ENCODE measurements at regions not wholly inside any gene's neighbourhood (a gene's known extent, or its start where the extent isn't known, plus 50 kb on each side); places are given as distances from the start of the nearest gene placed in this dataset.

- Histone ChIP-seq H3K4me3 (ENCODE audit: low read depth, low read length) (no peak overlapping the region), H3K36me3 (replicated peaks) (no peaks in the 10 kb centered on the region), H3K27me3 (replicated peaks) (no peaks in the 10 kb centered on the region), H3K27ac (no peak overlapping the region)
- in situ Hi-C loops (cut with HindIII; ENCODE audit: low pct_ligation_motif_present, low sequenced_read_pairs): no loop called here
- no peak for DNase-seq
- no peak for TF ChIP-seq CTCF (IDR thresholded peaks at IDR 0.05; ENCODE audit: low read depth, low read length, missing control alignments)
Observed at GRCh38 chr1:234713859-234714258, 103.9 kb upstream of the IRF2BP2 start.

GRCh38 chr1:234713440-234713839, 103.5 kb upstream of the IRF2BP2 start:
- Histone ChIP-seq H3K27ac (no peak overlapping the region), H3K4me3 (ENCODE audit: low read depth, low read length) (no peak overlapping the region), H3K36me3 (replicated peaks) (no peaks in the 10 kb centered on the region), H3K27me3 (replicated peaks) (no peaks in the 10 kb centered on the region)
- no peak for DNase-seq
- no peak for TF ChIP-seq CTCF (IDR thresholded peaks at IDR 0.05; ENCODE audit: low read depth, low read length, missing control alignments)
- in situ Hi-C loops (cut with HindIII; ENCODE audit: low pct_ligation_motif_present, low sequenced_read_pairs): no loop called here

DNA sequence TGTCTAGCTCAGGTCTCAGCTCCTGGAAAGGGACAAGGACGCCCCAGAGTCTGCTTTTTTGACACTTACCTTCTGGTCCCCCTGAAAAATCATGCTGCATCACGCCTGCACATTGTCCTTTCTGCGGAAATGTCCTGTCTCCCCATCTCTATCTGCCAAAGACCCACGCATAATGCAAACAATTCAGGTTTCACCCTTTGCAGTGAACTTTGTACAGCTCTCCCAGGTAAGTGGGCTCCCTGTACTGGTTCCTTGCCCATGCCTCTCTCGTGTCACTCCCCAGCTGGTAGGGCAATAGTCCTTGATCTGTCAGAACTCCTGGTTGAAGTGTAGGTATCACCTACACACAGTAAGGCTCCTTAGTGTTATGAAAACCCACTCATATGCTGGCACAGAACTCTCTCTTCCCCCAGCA, 102.9 kb upstream of the IRF2BP2 start:
- Histone ChIP-seq H3K27ac (no peak overlapping the region), H3K4me3 (ENCODE audit: low read depth, low read length) (no peak overlapping the region), H3K27me3 (replicated peaks) (no peaks in the 10 kb centered on the region), H3K36me3 (replicated peaks) (no peaks in the 10 kb centered on the region)
- no peak for DNase-seq
- no peak for TF ChIP-seq CTCF (IDR thresholded peaks at IDR 0.05; ENCODE audit: low read depth, low read length, missing control alignments)
- in situ Hi-C loops (cut with HindIII; ENCODE audit: low pct_ligation_motif_present, low sequenced_read_pairs): no loop called here

GRCh38 chr1:234710936-234711724, 101.2 kb upstream of the IRF2BP2 start:
- in situ Hi-C loops (cut with HindIII; ENCODE audit: low pct_ligation_motif_present, low sequenced_read_pairs): no loop called here
- Histone ChIP-seq H3K27ac (no peak overlapping the region), H3K36me3 (replicated peaks) (no peaks in the 10 kb centered on the region)

GRCh38 chr1:234710381-234710780, 100.4 kb upstream of the IRF2BP2 start:
- Histone ChIP-seq H3K27me3 (replicated peaks) (no peaks in the 10 kb centered on the region), H3K27ac (no peak overlapping the region), H3K4me3 (ENCODE audit: low read depth, low read length) (no peak overlapping the region), H3K36me3 (replicated peaks) (no peaks in the 10 kb centered on the region)
- DNase-seq: no peak
- in situ Hi-C loops (cut with HindIII; ENCODE audit: low pct_ligation_motif_present, low sequenced_read_pairs): no loop called here
- TF ChIP-seq CTCF (IDR thresholded peaks at IDR 0.05; ENCODE audit: low read depth, low read length, missing control alignments): no peak

More at GRCh38 chr1:234710936-234711724, 101.2 kb upstream of the IRF2BP2 start:
- DNase-seq: no peak
- Histone ChIP-seq H3K4me3 (ENCODE audit: low read depth, low read length) (no peak overlapping the region), H3K27me3 (replicated peaks) (no peaks in the 10 kb centered on the region)
- no peak for TF ChIP-seq CTCF (IDR thresholded peaks at IDR 0.05; ENCODE audit: low read depth, low read length, missing control alignments)

Measured in brain microvascular endothelial cell (primary cell).